H1 (cell line): ENCODE measurements at regions not wholly inside any gene's neighbourhood (a gene's known extent, or its start where the extent isn't known, plus 50 kb on each side); places are given as distances from the start of the nearest gene placed in this dataset.

ENCODE experiments used
- CTCF ChIA-PET: fragments of 300-600 bp; sonication (Branson Sonifier 250); formaldehyde crosslinking; loops from one replicate; lab custom pipeline; 2021; ENCODE audit not compliant: partially characterized antibody; lab: Charles Lee
- POLR2A ChIA-PET: fragments of 300-600 bp; sonication (Branson Sonifier 250); formaldehyde crosslinking; loops from one replicate; lab custom pipeline; 2021; ENCODE audit warnings: inconsistent platforms; ENCODE audit not compliant: partially characterized antibody; lab: Charles Lee
- DNase-seq, 2 experiments: peaks; one replicate each; pipeline versions ENCODE4 v3.0.0 to v3.0.0-alpha.2; 2010 to 2022; ENCODE audit warnings: low spot score in 2 of 2, low read depth in 1 of 2, mixed read lengths in 1 of 2
- FAIRE-seq: peaks from 2 replicates; lab custom pipeline; 2011; peaks lifted over from hg19 to GRCh38; lab: Jason Lieb, UNC
- H2AFZ ChIP-seq: 2 replicates; pipeline ENCODE4 v1.8.1; 2012; ENCODE audit warnings: low read length, inconsistent platforms
- H2AK5ac ChIP-seq: 2 replicates; pipeline ENCODE4 v1.6.1; 2013; ENCODE audit warnings: low read depth, low read length
- H2BK120ac ChIP-seq: replicated peaks from 2 replicates; pipeline ENCODE3; 2013; ENCODE audit warnings: low read depth, low read length, inconsistent platforms
- H2BK12ac ChIP-seq: 2 replicates; pipeline ENCODE4 v1.6.1; 2013; ENCODE audit warnings: low read depth, low read length
- H2BK15ac ChIP-seq: 2 replicates; pipeline ENCODE4 v1.6.1; 2013; ENCODE audit warnings: low read length
- H2BK20ac ChIP-seq: 2 replicates; pipeline ENCODE4 v1.6.1; 2013; ENCODE audit warnings: low read length
- H2BK5ac ChIP-seq: 2 replicates; pipeline ENCODE4 v1.6.1; 2013; ENCODE audit warnings: low read depth, low read length
- H3K14ac ChIP-seq: 2 replicates; pipeline ENCODE4 v1.6.1; 2013; ENCODE audit warnings: inconsistent platforms; ENCODE audit not compliant: insufficient read length
- H3K18ac ChIP-seq: 2 replicates; pipeline ENCODE4 v1.6.1; 2013; ENCODE audit warnings: low read length; ENCODE audit errors: extremely low read depth
- H3K23ac ChIP-seq: 2 replicates; pipeline ENCODE4 v1.6.1; 2013; ENCODE audit warnings: inconsistent platforms; ENCODE audit not compliant: insufficient read length
- H3K23me2 ChIP-seq: 2 replicates; pipeline ENCODE4 v1.6.1; 2013; ENCODE audit warnings: low read depth, low read length
- H3K27ac ChIP-seq: 2 replicates; pipeline ENCODE4 v1.6.1; 2011; ENCODE audit warnings: low read depth, low read length, inconsistent platforms
- H3K27me3 ChIP-seq, 4 experiments: replicated peaks in 1 of 4; 1 replicate in 1 of 4; 2 replicates in 3 of 4; pipeline versions ENCODE4 v1.6.1 to v1.8.1; 2011 to 2013; ENCODE audit warnings: low read length in 3 of 4, mild to moderate bottlenecking in 3 of 4, inconsistent platforms in 2 of 4, mixed read lengths in 2 of 4, moderate library complexity in 1 of 4; ENCODE audit not compliant: control insufficient read depth in 3 of 4, insufficient read depth in 3 of 4; ENCODE audit errors: extremely low read depth in 1 of 4
- H3K36me3 ChIP-seq, 4 experiments: 2 replicates each; pipeline versions ENCODE4 v1.6.1 to v1.8.1; 2011 to 2013; ENCODE audit warnings: mild to moderate bottlenecking in 4 of 4, low read length in 3 of 4, moderate library complexity in 2 of 4, control low read depth in 1 of 4, inconsistent platforms in 1 of 4; ENCODE audit not compliant: insufficient read depth in 4 of 4, control insufficient read depth in 2 of 4
- H3K4ac ChIP-seq: replicated peaks from 2 replicates; pipeline ENCODE3; 2013; ENCODE audit warnings: low read length, low read depth, mixed read lengths, inconsistent platforms; ENCODE audit not compliant: insufficient read length
- H3K4me1 ChIP-seq, 4 experiments: replicated peaks in 1 of 4; 1 replicate in 1 of 4; 2 replicates in 3 of 4; pipeline versions ENCODE4 v1.6.1 to v1.8.1; 2011 to 2013; ENCODE audit warnings: low read length in 3 of 4, inconsistent platforms in 2 of 4, mixed read lengths in 1 of 4; ENCODE audit not compliant: insufficient read depth in 4 of 4, control insufficient read depth in 3 of 4
- H3K4me2 ChIP-seq, 2 experiments: 2 replicates each; pipeline versions ENCODE4 v1.6.1 to v1.8.1; 2011 to 2013; ENCODE audit warnings: low read depth in 2 of 2, low read length in 2 of 2, control low read depth in 1 of 2, inconsistent platforms in 1 of 2, mild to moderate bottlenecking in 1 of 2; ENCODE audit not compliant: insufficient read depth in 1 of 2
- H3K4me3 ChIP-seq, 4 experiments: fragments of 200-600, 300-600 bp in 1 of 4; sonication (generic), shearing (Covaris generic), sonication (Bioruptor Twin) in 1 of 4; 2 replicates each; pipeline versions ENCODE4 v1.5.1 to v1.8.1; 2011 to 2016; ENCODE audit warnings: low read length in 4 of 4, low read depth in 3 of 4, control low read depth in 2 of 4, inconsistent platforms in 2 of 4, mild to moderate bottlenecking in 2 of 4, mixed read lengths in 1 of 4, moderate library complexity in 1 of 4; ENCODE audit not compliant: insufficient read depth in 2 of 4; ENCODE audit errors: extremely low read depth in 1 of 4
- H3K56ac ChIP-seq: replicated peaks from 2 replicates; pipeline ENCODE3; 2013; ENCODE audit warnings: low read depth, mild to moderate bottlenecking, mixed read lengths, low read length, inconsistent platforms; ENCODE audit not compliant: insufficient read length
- H3K79me1 ChIP-seq: 2 replicates; pipeline ENCODE4 v1.6.1; 2013; ENCODE audit warnings: low read depth, low read length, control low read depth
- H3K79me2 ChIP-seq, 2 experiments: 2 replicates each; pipeline versions ENCODE4 v1.6.1 to v1.8.1; 2012 to 2013; ENCODE audit warnings: low read length in 2 of 2, mild to moderate bottlenecking in 2 of 2, inconsistent platforms in 1 of 2; ENCODE audit not compliant: insufficient read depth in 2 of 2, control insufficient read depth in 1 of 2
- H3K9ac ChIP-seq, 4 experiments: replicated peaks in 1 of 4; 1 replicate in 1 of 4; 2 replicates in 3 of 4; pipeline versions ENCODE4 v1.6.1 to v1.8.1; 2011 to 2013; ENCODE audit warnings: low read depth in 3 of 4, low read length in 3 of 4, control low read depth in 2 of 4, mild to moderate bottlenecking in 2 of 4, moderate library complexity in 2 of 4, inconsistent platforms in 1 of 4; ENCODE audit errors: extremely low read depth in 1 of 4
- H3K9me3 ChIP-seq, 2 experiments: 2 replicates each; pipeline versions ENCODE4 v1.6.1 to v1.8.1; 2012 to 2013; ENCODE audit warnings: mild to moderate bottlenecking in 2 of 2, moderate library complexity in 2 of 2, control low read depth in 1 of 2, inconsistent platforms in 1 of 2, low read depth in 1 of 2, low read length in 1 of 2, mixed read lengths in 1 of 2; ENCODE audit not compliant: insufficient read depth in 2 of 2
- H4K20me1 ChIP-seq, 2 experiments: replicated peaks in 1 of 2; 2 replicates each; pipeline versions ENCODE3 to v1.8.1; 2011 to 2013; ENCODE audit warnings: inconsistent platforms in 2 of 2, low read length in 2 of 2, mild to moderate bottlenecking in 1 of 2; ENCODE audit not compliant: insufficient read depth in 2 of 2, control insufficient read depth in 1 of 2
- H4K5ac ChIP-seq: 2 replicates; pipeline ENCODE4 v1.6.1; 2013; ENCODE audit warnings: low read length, low read depth, mixed read lengths, inconsistent platforms; ENCODE audit not compliant: insufficient read length
- H4K8ac ChIP-seq: 2 replicates; pipeline ENCODE4 v1.8.0; 2013; ENCODE audit warnings: mild to moderate bottlenecking, moderate library complexity, low read length, inconsistent platforms; ENCODE audit not compliant: insufficient read depth; ENCODE audit errors: extremely low read depth
- H4K91ac ChIP-seq: replicated peaks from 2 replicates; pipeline ENCODE3; 2013; ENCODE audit warnings: low read length, mixed read lengths, inconsistent platforms; ENCODE audit not compliant: insufficient read length
- ASH2L ChIP-seq: fragments of 200-600, 300-600 bp; sonication (generic); IDR thresholded peaks from one replicate; pipeline ENCODE4 v1.7.1; 2017; ENCODE audit warnings: low read length
- CBX5 ChIP-seq: fragments of 300-800, 300-1000 bp; sonication (generic); IDR thresholded peaks from 2 replicates; pipeline ENCODE4 v1.7.1; 2016; ENCODE audit warnings: antibody characterized with exemption, low read length, low read depth
- EZH2 ChIP-seq: fragments of 200-600 bp; sonication (generic); IDR thresholded peaks from 2 replicates; pipeline ENCODE4 v1.7.1; 2012; ENCODE audit warnings: low read depth, mild to moderate bottlenecking, moderate library complexity, low read length, inconsistent platforms; ENCODE audit not compliant: severe bottlenecking
- FOSL1 ChIP-seq: IDR thresholded peaks from 2 replicates; pipeline ENCODE4 v1.6.1; 2011; ENCODE audit warnings: mild to moderate bottlenecking, low read depth, low read length, moderate library complexity; ENCODE audit not compliant: insufficient read depth
- HDAC2 ChIP-seq, 2 experiments: fragments of 300-600 bp in 1 of 2; sonication (generic) in 1 of 2; IDR thresholded peaks; 2 replicates each; pipeline ENCODE4 v1.6.1; 2011 to 2012; ENCODE audit warnings: low read depth in 2 of 2, low read length in 2 of 2, mild to moderate bottlenecking in 2 of 2, moderate library complexity in 2 of 2, borderline replicate concordance in 1 of 2, inconsistent platforms in 1 of 2
- HDAC6 ChIP-seq: IDR thresholded peaks from one replicate; pipeline ENCODE4 v1.7.1; 2012; ENCODE audit warnings: low read depth, mild to moderate bottlenecking, inconsistent platforms, low read length, moderate library complexity
- KDM1A ChIP-seq: fragments of 200-600, 300-600 bp; sonication (generic); IDR thresholded peaks from 2 replicates; pipeline ENCODE4 v1.7.1; 2016; ENCODE audit warnings: mild to moderate bottlenecking, low read length, borderline replicate concordance
- NRF1 ChIP-seq: IDR thresholded peaks from 2 replicates; pipeline ENCODE4 v1.6.1; 2011; ENCODE audit warnings: mild to moderate bottlenecking, low read depth, low read length, improper control_type of control experiment
- POU5F1 ChIP-seq: IDR thresholded peaks from 2 replicates; pipeline ENCODE4 v1.6.1; 2011; ENCODE audit warnings: low read depth, mild to moderate bottlenecking, low read length, moderate library complexity
- RBBP5 ChIP-seq: IDR thresholded peaks from 2 replicates; pipeline ENCODE4 v1.7.1; 2012; ENCODE audit warnings: low read depth, mild to moderate bottlenecking, inconsistent platforms, low read length, moderate library complexity, borderline replicate concordance
- RXRA ChIP-seq: IDR thresholded peaks from 2 replicates; pipeline ENCODE4 v1.6.1; 2011; ENCODE audit warnings: low read depth, mild to moderate bottlenecking, low read length, moderate library complexity; ENCODE audit not compliant: insufficient read depth
- SRF ChIP-seq: IDR thresholded peaks from 2 replicates; pipeline ENCODE4 v1.6.1; 2011; ENCODE audit warnings: mild to moderate bottlenecking, low read depth, low read length, moderate library complexity
- YY1 ChIP-seq: IDR thresholded peaks from 2 replicates; pipeline ENCODE4 v1.6.1; 2011; ENCODE audit warnings: low read depth, mild to moderate bottlenecking, low read length
- WGBS, 2 experiments: shearing (Covaris generic) in 1 of 2; methylation state at CpG; one replicate each; pipeline versions ENCODE4 v1.1.6 to v1.1.7; 2013 to 2015; ENCODE audit warnings: low lambda C conversion rate in 2 of 2, mixed read lengths in 2 of 2, inconsistent platforms in 1 of 2, low coverage in 1 of 2, missing lambda C conversion rate in 1 of 2; ENCODE audit not compliant: insufficient replicate concordance in 2 of 2, insufficient coverage in 1 of 2, insufficient read length in 1 of 2; ENCODE audit errors: extremely low coverage in 1 of 2, missing lambda C conversion rate in 1 of 2; 5-methylcytosine and 5-hydroxymethylcytosine counted together
- TF ChIP-seq, protein P1 (sequence below): IDR thresholded peaks from 2 replicates; pipeline ENCODE4 v1.6.1; 2012; ENCODE audit warnings: inconsistent platforms

DNA sequence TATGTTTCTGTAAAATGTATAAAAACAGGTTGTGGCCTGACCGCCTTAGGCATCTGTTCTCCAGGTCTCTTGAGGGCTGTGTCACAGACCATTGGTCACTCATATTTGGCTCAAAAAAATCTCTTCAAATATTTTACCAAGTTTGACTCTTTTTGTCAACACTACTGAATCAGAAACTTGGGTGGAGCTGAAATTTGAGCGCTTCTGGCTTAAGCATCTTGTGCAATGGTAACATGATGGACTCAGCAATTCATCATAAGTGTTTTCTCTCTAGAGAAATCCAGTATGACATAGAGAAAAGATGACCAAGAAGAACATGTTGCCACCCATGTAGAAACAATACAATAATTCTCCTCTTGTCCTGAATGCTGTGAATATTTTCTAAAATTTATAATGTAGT, 387.9 kb downstream of the MAT2B start:
- POLR2A ChIA-PET, result no interaction called here
- Histone ChIP-seq H3K23me2 (no peaks in the 10 kb centered on the region), H4K20me1 (no peaks in the 10 kb centered on the region), H3K79me2 (no peaks in the 10 kb centered on the region), H3K36me3 (no peaks in the 10 kb centered on the region), H3K79me1 (no peaks in the 10 kb centered on the region), H3K4me3 (no peak overlapping the region), H3K9ac (no peak overlapping the region), H2AFZ (no peak overlapping the region), H3K9me3 (no peaks in the 10 kb centered on the region), H3K23ac (no peak overlapping the region), H2BK5ac (no peak overlapping the region), H2BK12ac (no peak overlapping the region), H3K4me2 (peak overlapping the region in 1 of 2 experiments; percentile 22; a peak in 1 of 4 replicates), H4K8ac (no peak overlapping the region), H3K4ac (no peak overlapping the region), H2BK20ac (no peak overlapping the region), H4K5ac (no peak overlapping the region), H3K18ac (no peak overlapping the region; the same call in 1 of the 2 replicates), H3K14ac (no peak overlapping the region), H2BK120ac (no peak overlapping the region), H2AK5ac (no peak overlapping the region), H3K27ac (no peak overlapping the region), H2BK15ac (no peak overlapping the region), H3K27me3 (no peaks in the 10 kb centered on the region), H4K91ac (no peak overlapping the region), H3K4me1 (peaks cover 0 to 7% (median 1%) of the 10 kb centered on the region in 4 experiments; a peak in 3 of 7 replicates), H3K56ac (no peak overlapping the region)
- 89% methylated on average over 2 of the region's 2 CpGs; no CpG with 5 or more reads in 1 of the 2 experiments for WGBS, 2 experiments
- CTCF ChIA-PET, result interaction anchor here (1.0 kb wide), 1 partner anchor 60 kb away, joined by 3 read pairs; no protein-coding TSS in a partner anchor
- DNase-seq (no peak), FAIRE-seq (no peak)
- no peak for TF ChIP-seq RXRA
- no peak for TF ChIP-seq CBX5
- TF ChIP-seq FOSL1, result no peak
- TF ChIP-seq HDAC6, result no peak
- TF ChIP-seq POU5F1, result no peak
- TF ChIP-seq HDAC2 (IDR thresholded peaks at IDR 0.05; ENCODE audit: borderline replicate concordance in 1 of 2, low read depth in 2 of 2, low read length in 2 of 2), result no peak
- TF ChIP-seq, protein P1, sequence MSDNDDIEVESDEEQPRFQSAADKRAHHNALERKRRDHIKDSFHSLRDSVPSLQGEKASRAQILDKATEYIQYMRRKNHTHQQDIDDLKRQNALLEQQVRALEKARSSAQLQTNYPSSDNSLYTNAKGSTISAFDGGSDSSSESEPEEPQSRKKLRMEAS, result no peak
- no peak for TF ChIP-seq YY1
- no peak for TF ChIP-seq ASH2L
- TF ChIP-seq RBBP5, result no peak
- no peak for TF ChIP-seq KDM1A
- no peak for TF ChIP-seq SRF
- no peak for TF ChIP-seq NRF1
- TF ChIP-seq EZH2, result no peak
